ENCODE measurements at regions not wholly inside any gene's neighbourhood (a gene's known extent, or its start where the extent isn't known, plus 50 kb on each side); places are given as distances from the start of the nearest gene placed in this dataset.

- Histone ChIP-seq H3K9me3 (no peaks in the 10 kb centered on the region), H3K27ac (no peak overlapping the region), H3K27me3 (no peaks in the 10 kb centered on the region), H3K36me3 (no peaks in the 10 kb centered on the region), H3K4me1 (no peaks in the 10 kb centered on the region), H3K4me3 (no peak overlapping the region)
- intact Hi-C loops (cut with DNase I) = no loop called here
- no peak for DNase-seq
- WGBS, 2 donors = 80 to 82% methylated on average over 5 of the region's 5 CpGs
- no peak for TF ChIP-seq POLR2AphosphoS5 (IDR thresholded peaks at IDR 0.05)
- no peak for TF ChIP-seq POLR2A (IDR thresholded peaks at IDR 0.05)
- no peak for TF ChIP-seq EP300 (IDR thresholded peaks at IDR 0.05)
- no peak for TF ChIP-seq CTCF (IDR thresholded peaks at IDR 0.05)
Measured at GRCh38 chr18:37684183-37684582, 118.6 kb upstream of the CELF4 start.

GRCh38 chr18:37680911-37681310 lies 115.3 kb upstream of the CELF4 start:
- TF ChIP-seq EP300 (IDR thresholded peaks at IDR 0.05) (no peak), POLR2A (IDR thresholded peaks at IDR 0.05) (no peak), CTCF (IDR thresholded peaks at IDR 0.05) (no peak), POLR2AphosphoS5 (IDR thresholded peaks at IDR 0.05) (no peak)
- WGBS, 2 donors = 40 to 61% methylated on average over 3 of the region's 3 CpGs
- no peak for DNase-seq
- no peaks in the 10 kb centered on the region for H3K27me3 ChIP-seq
- no peak overlapping the region for H3K4me3 ChIP-seq
- H3K36me3 ChIP-seq = no peaks in the 10 kb centered on the region
- intact Hi-C loops (cut with DNase I) = no loop called here
- H3K4me1 ChIP-seq = no peaks in the 10 kb centered on the region
- H3K27ac ChIP-seq = no peak overlapping the region
- peaks cover 0 to 4% (median 0%) of the 10 kb centered on the region in 4 donors for H3K9me3 ChIP-seq

GRCh38 chr18:37676276-37676675 lies 110.7 kb upstream of the CELF4 start:
- intact Hi-C loops (cut with DNase I) = no loop called here
- Histone ChIP-seq H3K36me3 (no peaks in the 10 kb centered on the region), H3K27ac (no peak overlapping the region), H3K9me3 (peaks cover 0 to 4% (median 0%) of the 10 kb centered on the region in 4 donors), H3K4me3 (no peak overlapping the region), H3K4me1 (no peaks in the 10 kb centered on the region), H3K27me3 (no peaks in the 10 kb centered on the region)
- TF ChIP-seq POLR2A (IDR thresholded peaks at IDR 0.05) (no peak), EP300 (IDR thresholded peaks at IDR 0.05) (no peak), POLR2AphosphoS5 (IDR thresholded peaks at IDR 0.05) (no peak), CTCF (IDR thresholded peaks at IDR 0.05) (no peak)
- WGBS, 2 donors = 88 to 92% methylated on average over 1 of the region's 1 CpG
- no peak for DNase-seq

- intact Hi-C loops (cut with DNase I) = no loop called here
- H3K9me3 ChIP-seq = peaks cover 0 to 4% (median 0%) of the 10 kb centered on the region in 4 donors
- no peaks in the 10 kb centered on the region for H3K36me3 ChIP-seq
- no peak overlapping the region for H3K27ac ChIP-seq
- 70 to 82% methylated on average over 1 of the region's 1 CpG for WGBS, 2 donors
- H3K4me3 ChIP-seq = no peak overlapping the region
- H3K4me1 ChIP-seq = no peaks in the 10 kb centered on the region
- DNase-seq = no peak
- TF ChIP-seq POLR2AphosphoS5 (IDR thresholded peaks at IDR 0.05) = no peak
- no peaks in the 10 kb centered on the region for H3K27me3 ChIP-seq
Measured at GRCh38 chr18:37675699-37676098, 110.1 kb upstream of the CELF4 start.

GRCh38 chr18:37674570-37674969 lies 109.0 kb upstream of the CELF4 start:
- H3K4me1 ChIP-seq = no peaks in the 10 kb centered on the region
- intact Hi-C loops (cut with DNase I) = no loop called here
- DNase-seq = no peak
- peaks cover 0 to 4% (median 2%) of the 10 kb centered on the region in 4 donors for H3K9me3 ChIP-seq
- WGBS, 2 donors = 60 to 78% methylated on average over 4 of the region's 4 CpGs
- no peak for TF ChIP-seq EP300 (IDR thresholded peaks at IDR 0.05)
- TF ChIP-seq POLR2A (IDR thresholded peaks at IDR 0.05) = no peak
- no peak for TF ChIP-seq POLR2AphosphoS5 (IDR thresholded peaks at IDR 0.05)
- no peak for TF ChIP-seq CTCF (IDR thresholded peaks at IDR 0.05)
- no peaks in the 10 kb centered on the region for H3K27me3 ChIP-seq
- H3K36me3 ChIP-seq = no peaks in the 10 kb centered on the region
- H3K4me3 ChIP-seq = no peak overlapping the region
- H3K27ac ChIP-seq = no peak overlapping the region

Data from sigmoid colon (tissue), 6 donors.